ENCODE measurements at regions not wholly inside any gene's neighbourhood (a gene's known extent, or its start where the extent isn't known, plus 50 kb on each side); places are given as distances from the start of the nearest gene placed in this dataset.
"Not testable (repeated sequence)": the region's sequence is repeated elsewhere in the genome, so short reads cannot be mapped to it uniquely, and the experiment has no call there.

- no peaks in the 10 kb centered on the region for H3K36me3 ChIP-seq (ENCODE audit: control insufficient read depth in 2 of 2, insufficient read depth in 2 of 2, low read length in 1 of 2)
- H3K27me3 ChIP-seq (ENCODE audit: control insufficient read depth in 1 of 2, insufficient read depth in 2 of 2, low read length in 2 of 2), result no peaks in the 10 kb centered on the region
- no peak overlapping the region for H3K27ac ChIP-seq (ENCODE audit: low read depth in 2 of 2, low read length in 1 of 2)
- 33 to 41% methylated on average over 2 of the region's 2 CpGs for WGBS, 2 donors
- H3K9me3 ChIP-seq (ENCODE audit: control insufficient read depth in 2 of 2, insufficient read depth in 1 of 2, low read depth in 1 of 2, low read length in 1 of 2), result no peaks in the 10 kb centered on the region
- H3K4me3 ChIP-seq (ENCODE audit: low read depth in 1 of 2, low read length in 2 of 2), result no peak overlapping the region
- no peaks in the 10 kb centered on the region for H3K4me1 ChIP-seq (ENCODE audit: control insufficient read depth in 2 of 2, insufficient read depth in 2 of 2, low read length in 1 of 2)
Observed at GRCh38 chr3:101124125-101124524, 130.9 kb upstream of the ABI3BP start.

- Histone ChIP-seq H3K27me3 (ENCODE audit: control insufficient read depth in 1 of 2, insufficient read depth in 2 of 2, low read length in 2 of 2) (no peaks in the 10 kb centered on the region), H3K9me3 (ENCODE audit: control insufficient read depth in 2 of 2, insufficient read depth in 1 of 2, low read depth in 1 of 2, low read length in 1 of 2) (no peaks in the 10 kb centered on the region), H3K4me3 (ENCODE audit: low read depth in 1 of 2, low read length in 2 of 2) (no peak overlapping the region), H3K27ac (ENCODE audit: low read depth in 2 of 2, low read length in 1 of 2) (no peak overlapping the region), H3K36me3 (ENCODE audit: control insufficient read depth in 2 of 2, insufficient read depth in 2 of 2, low read length in 1 of 2) (no peaks in the 10 kb centered on the region), H3K4me1 (ENCODE audit: control insufficient read depth in 2 of 2, insufficient read depth in 2 of 2, low read length in 1 of 2) (no peaks in the 10 kb centered on the region)
- WGBS, 2 donors, result 61 to 73% methylated on average over 2 of the region's 2 CpGs
Observed at GRCh38 chr3:101123081-101123480, 129.9 kb upstream of the ABI3BP start.

GRCh38 chr3:101122681-101123080 is 129.5 kb upstream of the ABI3BP start:
- Histone ChIP-seq H3K27me3 (ENCODE audit: control insufficient read depth in 1 of 2, insufficient read depth in 2 of 2, low read length in 2 of 2) (no peaks in the 10 kb centered on the region), H3K36me3 (ENCODE audit: control insufficient read depth in 2 of 2, insufficient read depth in 2 of 2, low read length in 1 of 2) (no peaks in the 10 kb centered on the region), H3K4me1 (ENCODE audit: control insufficient read depth in 2 of 2, insufficient read depth in 2 of 2, low read length in 1 of 2) (no peaks in the 10 kb centered on the region), H3K27ac (ENCODE audit: low read depth in 2 of 2, low read length in 1 of 2) (no peak overlapping the region), H3K4me3 (ENCODE audit: low read depth in 1 of 2, low read length in 2 of 2) (no peak overlapping the region), H3K9me3 (ENCODE audit: control insufficient read depth in 2 of 2, insufficient read depth in 1 of 2, low read depth in 1 of 2, low read length in 1 of 2) (no peaks in the 10 kb centered on the region)
- WGBS, 2 donors, result 59 to 62% methylated on average over 2 of the region's 2 CpGs

GRCh38 chr3:101120039-101120438 is 126.8 kb upstream of the ABI3BP start:
- Histone ChIP-seq H3K4me3 (ENCODE audit: low read depth in 1 of 2, low read length in 2 of 2) (no peak overlapping the region), H3K36me3 (ENCODE audit: control insufficient read depth in 2 of 2, insufficient read depth in 2 of 2, low read length in 1 of 2) (no peaks in the 10 kb centered on the region), H3K27me3 (ENCODE audit: control insufficient read depth in 1 of 2, insufficient read depth in 2 of 2, low read length in 2 of 2) (no peaks in the 10 kb centered on the region), H3K4me1 (ENCODE audit: control insufficient read depth in 2 of 2, insufficient read depth in 2 of 2, low read length in 1 of 2) (no peaks in the 10 kb centered on the region), H3K27ac (ENCODE audit: low read depth in 2 of 2, low read length in 1 of 2) (no peak overlapping the region), H3K9me3 (ENCODE audit: control insufficient read depth in 2 of 2, insufficient read depth in 1 of 2, low read depth in 1 of 2, low read length in 1 of 2) (no peaks in the 10 kb centered on the region)
- WGBS, 2 donors, result 86 to 87% methylated on average over 2 of the region's 2 CpGs

- H3K4me3 ChIP-seq (ENCODE audit: low read depth in 1 of 2, low read length in 2 of 2), result no peak overlapping the region
- no peaks in the 10 kb centered on the region for H3K36me3 ChIP-seq (ENCODE audit: control insufficient read depth in 2 of 2, insufficient read depth in 2 of 2, low read length in 1 of 2)
- WGBS, 2 donors, result 49 to 61% methylated on average over 3 of the region's 3 CpGs
- no peaks in the 10 kb centered on the region for H3K9me3 ChIP-seq (ENCODE audit: control insufficient read depth in 2 of 2, insufficient read depth in 1 of 2, low read depth in 1 of 2, low read length in 1 of 2)
- no peaks in the 10 kb centered on the region for H3K27me3 ChIP-seq (ENCODE audit: control insufficient read depth in 1 of 2, insufficient read depth in 2 of 2, low read length in 2 of 2)
- H3K4me1 ChIP-seq (ENCODE audit: control insufficient read depth in 2 of 2, insufficient read depth in 2 of 2, low read length in 1 of 2), result no peaks in the 10 kb centered on the region
- no peak overlapping the region for H3K27ac ChIP-seq (ENCODE audit: low read depth in 2 of 2, low read length in 1 of 2)
Observed at GRCh38 chr3:101119535-101119934, 126.3 kb upstream of the ABI3BP start.

- H3K27me3 ChIP-seq (ENCODE audit: control insufficient read depth in 1 of 2, insufficient read depth in 2 of 2, low read length in 2 of 2), result no peaks in the 10 kb centered on the region
- H3K4me1 ChIP-seq (ENCODE audit: control insufficient read depth in 2 of 2, insufficient read depth in 2 of 2, low read length in 1 of 2), result no peaks in the 10 kb centered on the region
- 72 to 93% methylated on average over 2 of the region's 2 CpGs for WGBS, 2 donors
- H3K9me3 ChIP-seq (ENCODE audit: control insufficient read depth in 2 of 2, insufficient read depth in 1 of 2, low read depth in 1 of 2, low read length in 1 of 2), result no peaks in the 10 kb centered on the region
- no peak overlapping the region for H3K27ac ChIP-seq (ENCODE audit: low read depth in 2 of 2, low read length in 1 of 2)
- no peak overlapping the region for H3K4me3 ChIP-seq (ENCODE audit: low read depth in 1 of 2, low read length in 2 of 2)
- H3K36me3 ChIP-seq (ENCODE audit: control insufficient read depth in 2 of 2, insufficient read depth in 2 of 2, low read length in 1 of 2), result no peaks in the 10 kb centered on the region
Observed at GRCh38 chr3:101117980-101118379, 124.8 kb upstream of the ABI3BP start.

- Histone ChIP-seq H3K9me3 (ENCODE audit: control insufficient read depth in 2 of 2, insufficient read depth in 1 of 2, low read depth in 1 of 2, low read length in 1 of 2) (no peaks in the 10 kb centered on the region), H3K4me1 (ENCODE audit: control insufficient read depth in 2 of 2, insufficient read depth in 2 of 2, low read length in 1 of 2) (no peaks in the 10 kb centered on the region), H3K36me3 (ENCODE audit: control insufficient read depth in 2 of 2, insufficient read depth in 2 of 2, low read length in 1 of 2) (no peaks in the 10 kb centered on the region), H3K27ac (ENCODE audit: low read depth in 2 of 2, low read length in 1 of 2) (no peak overlapping the region), H3K27me3 (ENCODE audit: control insufficient read depth in 1 of 2, insufficient read depth in 2 of 2, low read length in 2 of 2) (no peaks in the 10 kb centered on the region), H3K4me3 (ENCODE audit: low read depth in 1 of 2, low read length in 2 of 2) (no peak overlapping the region)
- WGBS, 2 donors, result 74 to 79% methylated on average over 3 of the region's 3 CpGs
Observed at GRCh38 chr3:101117465-101117864, 124.2 kb upstream of the ABI3BP start.

GRCh38 chr3:101110295-101110694 is 117.1 kb upstream of the ABI3BP start:
- H3K27ac ChIP-seq (ENCODE audit: low read depth in 2 of 2, low read length in 1 of 2); H3K4me1 ChIP-seq (ENCODE audit: control insufficient read depth in 2 of 2, insufficient read depth in 2 of 2, low read length in 1 of 2); H3K27me3 ChIP-seq (ENCODE audit: control insufficient read depth in 1 of 2, insufficient read depth in 2 of 2, low read length in 2 of 2); H3K36me3 ChIP-seq (ENCODE audit: control insufficient read depth in 2 of 2, insufficient read depth in 2 of 2, low read length in 1 of 2); H3K4me3 ChIP-seq (ENCODE audit: low read depth in 1 of 2, low read length in 2 of 2); H3K9me3 ChIP-seq (ENCODE audit: control insufficient read depth in 2 of 2, insufficient read depth in 1 of 2, low read depth in 1 of 2, low read length in 1 of 2): not testable (repeated sequence)
- 83 to 91% methylated on average over 3 of the region's 3 CpGs for WGBS, 2 donors

GRCh38 chr3:101104321-101104720 is 111.1 kb upstream of the ABI3BP start:
- Histone ChIP-seq H3K27ac (ENCODE audit: low read depth in 2 of 2, low read length in 1 of 2) (no peak overlapping the region), H3K9me3 (ENCODE audit: control insufficient read depth in 2 of 2, insufficient read depth in 1 of 2, low read depth in 1 of 2, low read length in 1 of 2) (no peaks in the 10 kb centered on the region), H3K4me1 (ENCODE audit: control insufficient read depth in 2 of 2, insufficient read depth in 2 of 2, low read length in 1 of 2) (no peaks in the 10 kb centered on the region), H3K4me3 (ENCODE audit: low read depth in 1 of 2, low read length in 2 of 2) (no peak overlapping the region), H3K27me3 (ENCODE audit: control insufficient read depth in 1 of 2, insufficient read depth in 2 of 2, low read length in 2 of 2) (no peaks in the 10 kb centered on the region), H3K36me3 (ENCODE audit: control insufficient read depth in 2 of 2, insufficient read depth in 2 of 2, low read length in 1 of 2) (no peaks in the 10 kb centered on the region)
- WGBS, 2 donors, result 72 to 77% methylated on average over 1 of the region's 1 CpG

- Histone ChIP-seq H3K27me3 (ENCODE audit: control insufficient read depth in 1 of 2, insufficient read depth in 2 of 2, low read length in 2 of 2) (no peaks in the 10 kb centered on the region), H3K4me3 (ENCODE audit: low read depth in 1 of 2, low read length in 2 of 2) (no peak overlapping the region), H3K27ac (ENCODE audit: low read depth in 2 of 2, low read length in 1 of 2) (no peak overlapping the region), H3K9me3 (ENCODE audit: control insufficient read depth in 2 of 2, insufficient read depth in 1 of 2, low read depth in 1 of 2, low read length in 1 of 2) (no peaks in the 10 kb centered on the region), H3K4me1 (ENCODE audit: control insufficient read depth in 2 of 2, insufficient read depth in 2 of 2, low read length in 1 of 2) (no peaks in the 10 kb centered on the region), H3K36me3 (ENCODE audit: control insufficient read depth in 2 of 2, insufficient read depth in 2 of 2, low read length in 1 of 2) (no peaks in the 10 kb centered on the region)
- 31 to 42% methylated on average over 4 of the region's 4 CpGs for WGBS, 2 donors
Observed at GRCh38 chr3:101102678-101103296, 109.6 kb upstream of the ABI3BP start.

Data from esophagus (tissue), 2 donors.